Naive thymus-derived CD8-positive, alpha-beta T cell (primary cell): ENCODE measurements at regions not wholly inside any gene's neighbourhood (a gene's known extent, or its start where the extent isn't known, plus 50 kb on each side); places are given as distances from the start of the nearest gene placed in this dataset.
A peak's percentile ranks its signal among the peaks of the same experiment; 100 is the strongest.

ENCODE experiments used
- ATAC-seq, 2 donors: fragments of 150-1000 bp; cut with Tn5 transposase in 1 of 2; sonication (Bioruptor Pico), chemical (Tn5 transposase) in 1 of 2; 1 replicate in 1 of 2; 2 replicates in 1 of 2; pipeline ENCODE4 v1.10.0; 2021; ENCODE audit warnings: mild to moderate bottlenecking in 2 of 2, moderate library complexity in 2 of 2
- POLR2A ChIA-PET: fragments of 350-600 bp; sonication (Branson Sonifier 250); formaldehyde crosslinking; loops from one replicate; lab custom pipeline; 2021; ENCODE audit warnings: antibody characterized with exemption; lab: Charles Lee
- DNase-seq, 10 donors: peaks; one replicate each; pipeline versions ENCODE4 v3.0.0 to v3.0.0-alpha.2; 2020 to 2022
- H3K27ac Mint-ChIP-seq, 10 donors: one replicate each; pipeline ENCODE4 v1.8.0; 2020 to 2022; ENCODE audit warnings: mild to moderate bottlenecking in 10 of 10, mixed read lengths in 10 of 10, moderate library complexity in 4 of 10, inconsistent platforms in 1 of 10
- H3K27me3 Mint-ChIP-seq, 5 donors: one replicate each; pipeline ENCODE4 v1.8.0; 2021 to 2022; ENCODE audit warnings: mixed read lengths in 5 of 5
- H3K36me3 Mint-ChIP-seq, 3 donors: one replicate each; pipeline ENCODE4 v1.8.0; 2020 to 2022; ENCODE audit warnings: mixed read lengths in 3 of 3, mild to moderate bottlenecking in 2 of 3, inconsistent platforms in 1 of 3
- H3K4me1 Mint-ChIP-seq, 4 donors: one replicate each; pipeline ENCODE4 v1.8.0; 2021 to 2022; ENCODE audit warnings: mixed read lengths in 4 of 4
- H3K4me3 Mint-ChIP-seq, 10 donors: one replicate each; pipeline ENCODE4 v1.8.0; 2020 to 2022; ENCODE audit warnings: mild to moderate bottlenecking in 10 of 10, mixed read lengths in 10 of 10, moderate library complexity in 6 of 10, inconsistent platforms in 1 of 10
- H3K9me3 Mint-ChIP-seq, 9 donors: one replicate each; pipeline ENCODE4 v1.8.0; 2020 to 2022; ENCODE audit warnings: mixed read lengths in 9 of 9, mild to moderate bottlenecking in 3 of 9, inconsistent platforms in 1 of 9, moderate library complexity in 1 of 9

- no peaks in the 10 kb centered on the region for H3K9me3 Mint-ChIP-seq
- DNase-seq (no peak), ATAC-seq (no peak)
- POLR2A ChIA-PET, result no interaction called here
- H3K4me1 Mint-ChIP-seq, result peaks cover 0 to 4% (median 0%) of the 10 kb centered on the region in 4 donors
- H3K4me3 Mint-ChIP-seq, result no peak overlapping the region
- H3K27me3 Mint-ChIP-seq, result peaks cover 0 to 5% (median 2%) of the 10 kb centered on the region in 5 donors
- no peaks in the 10 kb centered on the region for H3K36me3 Mint-ChIP-seq
- H3K27ac Mint-ChIP-seq, result no peak overlapping the region
Observed at GRCh38 chr9:89970701-89971100, 365.9 kb downstream of the GADD45G start.

- H3K9me3 Mint-ChIP-seq, result no peaks in the 10 kb centered on the region
- H3K4me3 Mint-ChIP-seq, result no peak overlapping the region
- DNase-seq, result no peak
- peaks cover 0 to 4% (median 0%) of the 10 kb centered on the region in 4 donors for H3K4me1 Mint-ChIP-seq
- peaks cover 0 to 5% (median 0%) of the 10 kb centered on the region in 5 donors for H3K27me3 Mint-ChIP-seq
- H3K27ac Mint-ChIP-seq, result no peak overlapping the region
- POLR2A ChIA-PET, result no interaction called here
- ATAC-seq, result no peak
- H3K36me3 Mint-ChIP-seq, result no peaks in the 10 kb centered on the region
Observed at GRCh38 chr9:89972535-89972934, 367.7 kb downstream of the GADD45G start.

- no peak overlapping the region for H3K27ac Mint-ChIP-seq
- ATAC-seq (no peak), DNase-seq (no peak)
- peaks cover 0 to 4% (median 3%) of the 10 kb centered on the region in 5 donors for H3K27me3 Mint-ChIP-seq
- H3K4me3 Mint-ChIP-seq, result no peak overlapping the region
- no peaks in the 10 kb centered on the region for H3K9me3 Mint-ChIP-seq
- H3K36me3 Mint-ChIP-seq, result no peaks in the 10 kb centered on the region
- POLR2A ChIA-PET, result no interaction called here
- H3K4me1 Mint-ChIP-seq, result peaks cover 0 to 6% (median 0%) of the 10 kb centered on the region in 4 donors
Observed at GRCh38 chr9:89974582-89974981, 369.8 kb downstream of the GADD45G start.

DNA sequence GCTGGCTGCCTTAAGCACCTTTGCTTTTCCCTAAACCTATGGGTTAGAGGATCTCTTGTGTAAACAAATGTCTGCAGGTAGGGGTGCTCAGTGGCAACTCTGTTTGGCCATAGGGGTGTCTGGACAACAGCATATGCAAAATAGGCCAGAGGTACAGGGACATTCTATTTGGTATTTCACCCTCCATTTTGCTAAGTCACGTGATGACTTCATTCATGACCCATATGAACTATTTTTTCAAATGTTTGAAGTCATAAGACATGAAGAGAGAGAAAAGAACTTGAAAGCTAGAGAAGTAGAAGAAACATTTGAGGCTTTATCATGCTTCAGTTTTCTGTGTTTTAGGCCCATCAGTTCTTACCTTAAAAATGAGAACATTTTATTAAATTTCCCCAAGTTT lies 370.2 kb downstream of the GADD45G start:
- no peaks in the 10 kb centered on the region for H3K9me3 Mint-ChIP-seq

DNA sequence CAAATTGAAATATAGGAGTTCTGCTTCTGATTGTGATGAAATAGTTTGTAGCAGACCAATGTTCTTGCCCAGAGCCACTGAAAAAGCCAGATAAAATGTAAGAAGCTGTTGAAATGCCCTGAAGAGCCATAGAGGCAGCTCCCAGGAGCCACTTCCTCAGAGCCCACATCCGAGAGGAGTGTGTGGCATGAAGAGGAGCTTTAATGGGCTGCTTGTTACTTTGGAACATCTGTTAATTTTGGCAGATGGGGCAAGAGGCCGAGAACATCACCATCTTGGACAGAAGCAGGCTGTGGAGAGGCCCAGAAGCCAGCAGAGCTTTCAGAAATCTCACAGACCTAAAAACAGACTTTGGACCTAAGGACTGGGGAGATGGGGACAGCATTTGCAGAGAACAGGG lies 370.8 kb downstream of the GADD45G start:
- DNase-seq, result no peak
- H3K27me3 Mint-ChIP-seq, result peaks cover 0 to 4% (median 3%) of the 10 kb centered on the region in 5 donors
- H3K4me1 Mint-ChIP-seq, result peaks cover 0 to 6% (median 0%) of the 10 kb centered on the region in 4 donors
- H3K9me3 Mint-ChIP-seq, result no peaks in the 10 kb centered on the region
- H3K36me3 Mint-ChIP-seq, result no peaks in the 10 kb centered on the region
- POLR2A ChIA-PET, result no interaction called here
- no peak overlapping the region for H3K4me3 Mint-ChIP-seq
- H3K27ac Mint-ChIP-seq, result no peak overlapping the region
- ATAC-seq, result no peak

More for the DNA sequence above, 370.2 kb downstream of the GADD45G start:
- H3K4me3 Mint-ChIP-seq, result no peak overlapping the region
- H3K4me1 Mint-ChIP-seq, result peaks cover 0 to 6% (median 0%) of the 10 kb centered on the region in 4 donors
- H3K27ac Mint-ChIP-seq, result no peak overlapping the region
- POLR2A ChIA-PET, result no interaction called here
- ATAC-seq (no peak), DNase-seq (no peak)
- peaks cover 0 to 4% (median 3%) of the 10 kb centered on the region in 5 donors for H3K27me3 Mint-ChIP-seq
- H3K36me3 Mint-ChIP-seq, result no peaks in the 10 kb centered on the region

- Mint-ChIP-seq H3K27me3 (peaks cover 5 to 14% (median 10%) of the 10 kb centered on the region in 5 donors), H3K4me1 (peaks cover 0 to 6% (median 0%) of the 10 kb centered on the region in 4 donors), H3K4me3 (no peak overlapping the region), H3K27ac (no peak overlapping the region), H3K9me3 (no peaks in the 10 kb centered on the region), H3K36me3 (no peaks in the 10 kb centered on the region)
- ATAC-seq, result no peak
- POLR2A ChIA-PET, result no interaction called here
- no peak for DNase-seq
Observed at GRCh38 chr9:89978185-89978584, 373.4 kb downstream of the GADD45G start.

DNA sequence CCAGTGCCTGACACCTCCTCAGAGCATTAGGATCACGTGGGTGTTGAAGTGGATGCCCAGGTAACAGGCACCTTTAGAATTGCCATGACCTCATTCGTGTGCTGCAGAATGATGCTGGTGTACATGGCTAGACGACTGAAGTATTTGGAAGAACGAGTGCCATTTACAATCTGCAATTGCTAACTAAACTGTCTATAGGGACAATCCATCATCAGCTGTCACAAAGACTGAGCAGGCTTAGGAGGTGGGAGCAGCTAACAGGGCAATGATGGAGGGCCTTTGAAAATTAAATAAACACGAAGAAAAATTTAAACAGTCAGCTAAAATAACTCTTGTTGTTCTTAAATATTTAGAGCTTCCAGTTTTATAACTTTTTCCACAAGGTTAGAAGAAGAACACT lies 375.8 kb downstream of the GADD45G start:
- DNase-seq (no peak), ATAC-seq (no peak)
- H3K4me3 Mint-ChIP-seq, result no peak overlapping the region
- H3K27ac Mint-ChIP-seq, result no peak overlapping the region
- POLR2A ChIA-PET, result no interaction called here
- peaks cover 5 to 14% (median 10%) of the 10 kb centered on the region in 5 donors for H3K27me3 Mint-ChIP-seq
- no peaks in the 10 kb centered on the region for H3K36me3 Mint-ChIP-seq
- H3K9me3 Mint-ChIP-seq, result no peaks in the 10 kb centered on the region
- peaks cover 0 to 2% (median 0%) of the 10 kb centered on the region in 4 donors for H3K4me1 Mint-ChIP-seq

GRCh38 chr9:89982016-89982415 lies 377.2 kb downstream of the GADD45G start:
- Mint-ChIP-seq H3K27ac (no peak overlapping the region), H3K4me1 (peaks cover 0 to 2% (median 0%) of the 10 kb centered on the region in 4 donors), H3K36me3 (no peaks in the 10 kb centered on the region), H3K9me3 (no peaks in the 10 kb centered on the region), H3K27me3 (peaks cover 7 to 14% (median 10%) of the 10 kb centered on the region in 5 donors), H3K4me3 (no peak overlapping the region)
- POLR2A ChIA-PET, result no interaction called here
- ATAC-seq (no peak), DNase-seq (no peak)

DNA sequence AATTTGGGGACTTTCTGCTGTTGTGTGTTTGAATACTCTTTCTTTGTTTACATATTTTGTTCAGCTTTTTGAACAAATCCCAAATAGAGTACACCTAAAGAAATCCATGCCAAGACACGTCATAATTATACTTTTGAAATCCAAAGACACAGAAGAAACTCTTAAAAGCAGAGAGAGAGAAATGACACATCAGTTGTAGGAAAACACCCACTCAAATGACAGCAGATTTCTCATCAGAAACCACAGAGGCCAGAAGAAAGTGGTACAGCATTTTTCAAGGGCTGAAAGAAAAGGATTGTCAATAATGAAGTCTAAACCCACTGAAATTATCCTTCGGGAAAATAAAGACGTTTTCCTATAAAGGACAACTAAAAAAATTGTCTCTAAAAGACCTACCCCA lies 378.6 kb downstream of the GADD45G start:
- POLR2A ChIA-PET, result no interaction called here
- ATAC-seq, result no peak
- Mint-ChIP-seq H3K27ac (no peak overlapping the region), H3K36me3 (no peaks in the 10 kb centered on the region), H3K4me1 (peaks cover 0 to under 1% (median 0%) of the 10 kb centered on the region in 4 donors), H3K27me3 (peaks cover 7 to 14% (median 10%) of the 10 kb centered on the region in 5 donors), H3K4me3 (no peak overlapping the region), H3K9me3 (no peaks in the 10 kb centered on the region)
- DNase-seq, result no peak

DNA sequence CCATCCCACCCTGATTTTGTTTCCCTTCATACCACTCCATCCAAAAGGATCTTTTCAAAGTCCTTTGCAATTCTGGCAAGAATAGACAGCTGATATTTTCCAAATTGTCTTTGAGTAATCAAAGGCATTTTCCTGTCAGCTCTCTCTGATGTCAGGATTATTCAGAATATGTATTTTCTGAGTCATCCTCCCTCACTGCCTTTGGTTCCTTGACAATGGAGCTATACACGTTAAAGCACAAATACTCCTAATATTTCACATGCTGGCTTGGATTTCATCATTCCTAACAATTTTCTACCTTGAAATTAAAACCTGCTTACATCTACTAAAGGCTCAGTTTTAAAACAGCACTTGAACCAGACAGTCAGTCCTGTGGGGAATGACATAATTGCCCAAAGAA lies 379.4 kb downstream of the GADD45G start:
- no peak overlapping the region for H3K4me3 Mint-ChIP-seq
- POLR2A ChIA-PET, result no interaction called here
- no peaks in the 10 kb centered on the region for H3K9me3 Mint-ChIP-seq
- no peak for ATAC-seq
- H3K36me3 Mint-ChIP-seq, result no peaks in the 10 kb centered on the region
- H3K27ac Mint-ChIP-seq, result no peak overlapping the region
- no peak for DNase-seq
- H3K4me1 Mint-ChIP-seq, result no peaks in the 10 kb centered on the region
- peaks cover 8 to 14% (median 10%) of the 10 kb centered on the region in 5 donors for H3K27me3 Mint-ChIP-seq

- Mint-ChIP-seq H3K36me3 (no peaks in the 10 kb centered on the region), H3K9me3 (no peaks in the 10 kb centered on the region), H3K27me3 (peaks cover 5 to 14% (median 8%) of the 10 kb centered on the region in 5 donors), H3K27ac (peak overlapping the region in 1 of 10 donors; percentile 47), H3K4me1 (no peaks in the 10 kb centered on the region), H3K4me3 (no peak overlapping the region)
- no peak for DNase-seq
- no peak for ATAC-seq
- POLR2A ChIA-PET, result no interaction called here
Observed at GRCh38 chr9:89985068-89985467, 380.3 kb downstream of the GADD45G start.

DNA sequence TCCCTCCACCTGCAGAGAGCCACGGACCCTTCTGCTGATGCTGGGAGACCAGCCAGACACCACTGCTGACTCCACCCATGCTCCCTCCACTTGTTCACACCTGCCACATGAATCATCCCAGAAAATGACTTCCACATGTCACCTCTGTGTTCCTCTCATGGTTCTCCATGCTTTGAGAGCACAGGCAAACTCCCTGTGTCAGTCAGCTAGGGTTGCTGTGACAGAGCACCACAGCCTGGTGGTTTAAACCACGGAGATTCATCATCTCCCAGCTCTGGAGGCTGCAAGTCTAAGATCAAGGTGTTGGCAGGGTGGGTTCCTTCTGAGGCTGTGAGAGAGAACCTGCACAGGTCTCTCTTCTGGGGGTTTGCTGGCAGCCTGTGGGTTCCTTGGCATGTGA lies 381.4 kb downstream of the GADD45G start:
- H3K9me3 Mint-ChIP-seq, result peaks cover 0 to 1% (median 0%) of the 10 kb centered on the region in 9 donors
- no peaks in the 10 kb centered on the region for H3K36me3 Mint-ChIP-seq
- no peak for DNase-seq
- peaks cover 3 to 14% (median 8%) of the 10 kb centered on the region in 5 donors for H3K27me3 Mint-ChIP-seq
- no peak overlapping the region for H3K27ac Mint-ChIP-seq
- ATAC-seq, result no peak
- POLR2A ChIA-PET, result no interaction called here
- no peak overlapping the region for H3K4me3 Mint-ChIP-seq
- no peaks in the 10 kb centered on the region for H3K4me1 Mint-ChIP-seq

DNA sequence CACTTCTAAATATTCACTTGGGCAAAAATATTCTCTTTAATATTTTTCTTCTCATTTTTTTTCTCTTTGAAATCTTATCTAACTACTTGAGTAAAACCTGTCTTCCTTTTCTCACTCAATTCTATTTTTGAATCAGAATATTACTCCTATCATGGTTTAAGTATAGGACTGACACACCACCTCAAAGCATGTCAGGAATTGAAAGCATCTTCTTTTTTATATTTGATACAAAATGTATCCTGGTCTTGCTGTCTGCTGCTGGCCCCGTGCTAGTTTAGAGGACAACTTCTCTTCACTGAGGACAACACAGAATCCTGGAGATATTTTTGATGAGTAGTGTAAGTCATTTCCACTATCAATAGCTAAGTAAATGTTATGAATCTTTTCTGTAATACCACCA lies 383.6 kb downstream of the GADD45G start:
- Mint-ChIP-seq H3K27ac (no peak overlapping the region), H3K36me3 (no peaks in the 10 kb centered on the region), H3K27me3 (peaks cover 0 to 5% (median 1%) of the 10 kb centered on the region in 5 donors), H3K4me3 (no peak overlapping the region), H3K4me1 (no peaks in the 10 kb centered on the region), H3K9me3 (peaks cover 0 to 1% (median 0%) of the 10 kb centered on the region in 9 donors)
- DNase-seq (no peak), ATAC-seq (no peak)
- POLR2A ChIA-PET, result no interaction called here

- peaks cover 0 to 5% (median 0%) of the 10 kb centered on the region in 5 donors for H3K27me3 Mint-ChIP-seq
- no peak for DNase-seq
- H3K27ac Mint-ChIP-seq, result no peak overlapping the region
- peaks cover 0 to 1% (median 0%) of the 10 kb centered on the region in 9 donors for H3K9me3 Mint-ChIP-seq
- POLR2A ChIA-PET, result no interaction called here
- H3K36me3 Mint-ChIP-seq, result no peaks in the 10 kb centered on the region
- H3K4me1 Mint-ChIP-seq, result peaks cover 0 to 3% (median 1%) of the 10 kb centered on the region in 4 donors
- H3K4me3 Mint-ChIP-seq, result no peak overlapping the region
- no peak for ATAC-seq
Observed at GRCh38 chr9:89991204-89991790, 386.5 kb downstream of the GADD45G start.
